Neural cell (in vitro differentiated cells): ENCODE measurements at regions not wholly inside any gene's neighbourhood (a gene's known extent, or its start where the extent isn't known, plus 50 kb on each side); places are given as distances from the start of the nearest gene placed in this dataset.

Experiments
- H2AFZ ChIP-seq: fragments of 200-600, 300-800 bp; sonication (generic), shearing (Covaris generic); 2 replicates; pipeline ENCODE4 v1.6.0; 2014; ENCODE audit warnings: low read depth, mild to moderate bottlenecking, antibody characterized with exemption, low read length, moderate library complexity
- H3F3A ChIP-seq: fragments of 200-600 bp; shearing (Covaris generic); 2 replicates; pipeline ENCODE4 v1.6.1; 2016; ENCODE audit warnings: mild to moderate bottlenecking, moderate library complexity, mixed read lengths, antibody characterized with exemption, low read length; ENCODE audit not compliant: insufficient read depth, poor library complexity, severe bottlenecking
- H3K27ac ChIP-seq: fragments of 200-600, 300-800 bp; sonication (generic), shearing (Covaris generic); 2 replicates; pipeline ENCODE4 v1.5.1; 2014; ENCODE audit warnings: mild to moderate bottlenecking, low read length, moderate library complexity
- H3K27me3 ChIP-seq: fragments of 300-800, 200-600 bp; sonication (generic), shearing (Covaris generic); 2 replicates; pipeline ENCODE4 v1.6.0; 2014; ENCODE audit warnings: mild to moderate bottlenecking, low read depth, low read length, moderate library complexity; ENCODE audit not compliant: insufficient read depth
- H3K36me3 ChIP-seq: fragments of 300-800, 200-600 bp; sonication (generic), shearing (Covaris generic); 2 replicates; pipeline ENCODE4 v1.5.1; 2014; ENCODE audit warnings: mild to moderate bottlenecking, antibody characterized with exemption, low read length, moderate library complexity; ENCODE audit not compliant: insufficient read depth
- H3K4me2 ChIP-seq: fragments of 300-800, 200-600 bp; sonication (generic), shearing (Covaris generic); 2 replicates; pipeline ENCODE4 v1.6.0; 2014; ENCODE audit warnings: mild to moderate bottlenecking, low read length
- H3K4me3 ChIP-seq: fragments of 300-800, 200-600 bp; sonication (generic), shearing (Covaris generic); 2 replicates; pipeline ENCODE4 v1.5.1; 2014; ENCODE audit warnings: mild to moderate bottlenecking, low read length, moderate library complexity
- H3K79me2 ChIP-seq: fragments of 200-600 bp; shearing (Covaris generic); replicated peaks from 2 replicates; pipeline ENCODE4 v1.6.0; 2014; ENCODE audit warnings: mild to moderate bottlenecking, low read length, moderate library complexity; ENCODE audit not compliant: insufficient read depth
- H3K9ac ChIP-seq: fragments of 300-800, 200-600 bp; sonication (generic), shearing (Covaris generic); 2 replicates; pipeline ENCODE4 v1.6.1; 2016; ENCODE audit warnings: mild to moderate bottlenecking, low read length, mixed read lengths
- H3K9me2 ChIP-seq: fragments of 200-600 bp; shearing (Covaris generic); 2 replicates; pipeline ENCODE4 v1.6.1; 2016; ENCODE audit warnings: mild to moderate bottlenecking, low read length, mixed read lengths; ENCODE audit not compliant: insufficient read depth
- H3K9me3 ChIP-seq: fragments of 200-600, 300-800 bp; sonication (generic), shearing (Covaris generic); 2 replicates; pipeline ENCODE4 v1.6.1; 2016; ENCODE audit warnings: mild to moderate bottlenecking, mixed run types, low read length, moderate library complexity, mixed read lengths
- H4K20me1 ChIP-seq: fragments of 200-600 bp; shearing (Covaris generic); 2 replicates; pipeline ENCODE4 v1.6.1; 2016; ENCODE audit warnings: mild to moderate bottlenecking, mixed run types; ENCODE audit not compliant: insufficient read depth
- CTCF ChIP-seq: fragments of 450-650 bp; IDR thresholded peaks from 2 replicates; pipeline ENCODE4 v1.5.1; 2014; ENCODE audit warnings: antibody characterized with exemption, mild to moderate bottlenecking, moderate library complexity; ENCODE audit not compliant: poor library complexity, severe bottlenecking
- EP300 ChIP-seq: fragments of 450-650 bp; conservative IDR thresholded peaks from 2 replicates; pipeline ENCODE4 v1.6.1; 2014; ENCODE audit warnings: antibody characterized with exemption, mild to moderate bottlenecking, moderate library complexity; ENCODE audit not compliant: poor library complexity, severe bottlenecking
- EZH2 ChIP-seq: fragments of 200-600, 300-800 bp; shearing (Covaris generic), sonication (generic); IDR thresholded peaks from 2 replicates; pipeline ENCODE4 v1.6.1; 2014; ENCODE audit warnings: antibody characterized with exemption, low read length, borderline replicate concordance, mild to moderate bottlenecking; ENCODE audit not compliant: insufficient read depth, poor library complexity, severe bottlenecking
- MXI1 ChIP-seq: fragments of 450-650 bp; conservative IDR thresholded peaks from 2 replicates; pipeline ENCODE4 v1.6.1; 2014; ENCODE audit warnings: antibody characterized with exemption, mild to moderate bottlenecking; ENCODE audit not compliant: poor library complexity, severe bottlenecking
- POLR2AphosphoS5 ChIP-seq: IDR thresholded peaks from 2 replicates; pipeline ENCODE4 v1.6.1; 2012
- RAD21 ChIP-seq: fragments of 450-650 bp; conservative IDR thresholded peaks from 2 replicates; pipeline ENCODE4 v1.6.1; 2014; ENCODE audit warnings: antibody characterized with exemption, mild to moderate bottlenecking, moderate library complexity
- REST ChIP-seq: IDR thresholded peaks from 2 replicates; pipeline ENCODE4 v1.6.1; 2012; ENCODE audit warnings: borderline replicate concordance
- SMC3 ChIP-seq: fragments of 450-650 bp; conservative IDR thresholded peaks from 2 replicates; pipeline ENCODE4 v1.6.1; 2014; ENCODE audit warnings: antibody characterized with exemption, mild to moderate bottlenecking, moderate library complexity; ENCODE audit not compliant: poor library complexity
- TAF1 ChIP-seq: IDR thresholded peaks from 2 replicates; pipeline ENCODE4 v1.6.1; 2012; ENCODE audit warnings: low read depth

GRCh38 chr11:112831969-112832766, 129.1 kb upstream of the NCAM1 start:
- H4K20me1 ChIP-seq: no peaks in the 10 kb centered on the region
- no peaks in the 10 kb centered on the region for H3F3A ChIP-seq
- no peaks in the 10 kb centered on the region for H3K9me3 ChIP-seq
- H3K27me3 ChIP-seq: no peaks in the 10 kb centered on the region
- H3K4me3 ChIP-seq: no peak overlapping the region
- TF ChIP-seq TAF1: no peak
- TF ChIP-seq CTCF: no peak
- TF ChIP-seq MXI1: no peak
- no peak for TF ChIP-seq POLR2AphosphoS5
- TF ChIP-seq EZH2: no peak
- TF ChIP-seq RAD21: no peak
- TF ChIP-seq REST: no peak
- no peak for TF ChIP-seq SMC3
- TF ChIP-seq EP300: no peak
- no peak overlapping the region for H2AFZ ChIP-seq
- H3K9me2 ChIP-seq: no peaks in the 10 kb centered on the region
- no peak overlapping the region for H3K27ac ChIP-seq
- no peaks in the 10 kb centered on the region for H3K79me2 ChIP-seq
- no peak overlapping the region for H3K9ac ChIP-seq
- H3K36me3 ChIP-seq: no peaks in the 10 kb centered on the region
- no peak overlapping the region for H3K4me2 ChIP-seq

GRCh38 chr11:112834277-112834755, 126.9 kb upstream of the NCAM1 start:
- H3F3A ChIP-seq: no peaks in the 10 kb centered on the region
- no peaks in the 10 kb centered on the region for H3K36me3 ChIP-seq
- no peak overlapping the region for H3K4me2 ChIP-seq
- no peaks in the 10 kb centered on the region for H3K9me2 ChIP-seq
- no peak overlapping the region for H3K27ac ChIP-seq
- TF ChIP-seq CTCF (no peak), EZH2 (no peak), REST (no peak)
- H3K79me2 ChIP-seq: no peaks in the 10 kb centered on the region
- no peak overlapping the region for H2AFZ ChIP-seq
- no peaks in the 10 kb centered on the region for H3K9me3 ChIP-seq
- H3K27me3 ChIP-seq: no peaks in the 10 kb centered on the region
- H4K20me1 ChIP-seq: no peaks in the 10 kb centered on the region
- H3K4me3 ChIP-seq: no peak overlapping the region
- H3K9ac ChIP-seq: no peak overlapping the region
